H1 (cell line): ENCODE measurements at regions not wholly inside any gene's neighbourhood (a gene's known extent, or its start where the extent isn't known, plus 50 kb on each side); places are given as distances from the start of the nearest gene placed in this dataset.

ENCODE experiments used
- CEBPB ChIP-seq: IDR thresholded peaks from 2 replicates; pipeline ENCODE4 v1.6.1; 2012; ENCODE audit warnings: low read depth, low read length
- EGR1 ChIP-seq: IDR thresholded peaks from 2 replicates; pipeline ENCODE4 v1.6.1; 2011; ENCODE audit warnings: low read depth, low read length, borderline replicate concordance
- POLR2A ChIP-seq, 2 experiments: IDR thresholded peaks; 1 replicate in 1 of 2; 2 replicates in 1 of 2; pipeline ENCODE4 v1.6.1; 2011; ENCODE audit warnings: low read depth in 2 of 2, low read length in 2 of 2, mild to moderate bottlenecking in 2 of 2; ENCODE audit errors: control extremely low read depth in 1 of 2
- RAD21 ChIP-seq, 2 experiments: IDR thresholded peaks in 1 of 2; conservative IDR thresholded peaks in 1 of 2; 2 replicates each; pipeline ENCODE4 v1.6.1; 2011; ENCODE audit warnings: low read depth in 2 of 2, low read length in 2 of 2, improper control_type of control experiment in 1 of 2, inconsistent platforms in 1 of 2, mild to moderate bottlenecking in 1 of 2, moderate library complexity in 1 of 2
- TF ChIP-seq, protein P1 (sequence below), 3 experiments: IDR thresholded peaks; 1 replicate in 2 of 3; 2 replicates in 1 of 3; pipeline versions ENCODE4 v1.5.1 to v1.6.1; 2011; ENCODE audit warnings: low read length in 3 of 3, mild to moderate bottlenecking in 3 of 3, inconsistent platforms in 2 of 3, low read depth in 1 of 3, moderate library complexity in 1 of 3; ENCODE audit not compliant: insufficient read depth in 1 of 3; ENCODE audit errors: control extremely low read depth in 1 of 3
- TF ChIP-seq, protein P2 (sequence below): IDR thresholded peaks from 2 replicates; pipeline ENCODE4 v1.6.1; 2012; ENCODE audit warnings: low read length, inconsistent platforms

DNA sequence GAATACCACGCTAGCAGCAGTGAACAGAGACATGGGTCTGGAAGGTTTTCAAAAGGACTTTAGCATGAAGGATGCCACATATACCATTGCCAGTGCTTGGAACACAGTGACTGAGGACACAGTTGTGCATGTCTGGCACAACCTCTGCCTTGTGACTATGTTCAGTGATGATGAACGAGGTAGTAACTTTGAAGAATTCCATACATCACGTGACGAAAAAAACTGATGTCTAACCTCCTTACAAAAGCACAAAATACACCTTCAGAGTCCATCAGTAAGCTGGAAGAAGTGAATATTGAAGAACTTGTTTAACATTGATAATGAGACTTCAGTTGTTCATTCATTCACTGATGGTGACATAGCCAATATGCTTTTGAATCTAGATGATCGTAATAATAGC is 594.8 kb upstream of the GRM7 start:
- TF ChIP-seq EGR1 (no peak), POLR2A (IDR thresholded peaks at IDR 0.05; ENCODE audit: control extremely low read depth in 1 of 2, low read depth in 2 of 2, low read length in 2 of 2) (no peak), RAD21 (IDR thresholded peaks at IDR 0.05 in 1 of 2, conservative IDR thresholded peaks at IDR 0.05 in 1 of 2; ENCODE audit: low read depth in 2 of 2, low read length in 2 of 2) (no peak), CEBPB (no peak)
- TF ChIP-seq, protein P1, sequence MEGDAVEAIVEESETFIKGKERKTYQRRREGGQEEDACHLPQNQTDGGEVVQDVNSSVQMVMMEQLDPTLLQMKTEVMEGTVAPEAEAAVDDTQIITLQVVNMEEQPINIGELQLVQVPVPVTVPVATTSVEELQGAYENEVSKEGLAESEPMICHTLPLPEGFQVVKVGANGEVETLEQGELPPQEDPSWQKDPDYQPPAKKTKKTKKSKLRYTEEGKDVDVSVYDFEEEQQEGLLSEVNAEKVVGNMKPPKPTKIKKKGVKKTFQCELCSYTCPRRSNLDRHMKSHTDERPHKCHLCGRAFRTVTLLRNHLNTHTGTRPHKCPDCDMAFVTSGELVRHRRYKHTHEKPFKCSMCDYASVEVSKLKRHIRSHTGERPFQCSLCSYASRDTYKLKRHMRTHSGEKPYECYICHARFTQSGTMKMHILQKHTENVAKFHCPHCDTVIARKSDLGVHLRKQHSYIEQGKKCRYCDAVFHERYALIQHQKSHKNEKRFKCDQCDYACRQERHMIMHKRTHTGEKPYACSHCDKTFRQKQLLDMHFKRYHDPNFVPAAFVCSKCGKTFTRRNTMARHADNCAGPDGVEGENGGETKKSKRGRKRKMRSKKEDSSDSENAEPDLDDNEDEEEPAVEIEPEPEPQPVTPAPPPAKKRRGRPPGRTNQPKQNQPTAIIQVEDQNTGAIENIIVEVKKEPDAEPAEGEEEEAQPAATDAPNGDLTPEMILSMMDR (IDR thresholded peaks at IDR 0.05; ENCODE audit: control extremely low read depth in 1 of 3, insufficient read depth in 1 of 3, low read depth in 1 of 3, low read length in 3 of 3), result no peak
- TF ChIP-seq, protein P2, sequence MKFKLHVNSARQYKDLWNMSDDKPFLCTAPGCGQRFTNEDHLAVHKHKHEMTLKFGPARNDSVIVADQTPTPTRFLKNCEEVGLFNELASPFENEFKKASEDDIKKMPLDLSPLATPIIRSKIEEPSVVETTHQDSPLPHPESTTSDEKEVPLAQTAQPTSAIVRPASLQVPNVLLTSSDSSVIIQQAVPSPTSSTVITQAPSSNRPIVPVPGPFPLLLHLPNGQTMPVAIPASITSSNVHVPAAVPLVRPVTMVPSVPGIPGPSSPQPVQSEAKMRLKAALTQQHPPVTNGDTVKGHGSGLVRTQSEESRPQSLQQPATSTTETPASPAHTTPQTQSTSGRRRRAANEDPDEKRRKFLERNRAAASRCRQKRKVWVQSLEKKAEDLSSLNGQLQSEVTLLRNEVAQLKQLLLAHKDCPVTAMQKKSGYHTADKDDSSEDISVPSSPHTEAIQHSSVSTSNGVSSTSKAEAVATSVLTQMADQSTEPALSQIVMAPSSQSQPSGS, result no peak
